Epithelial cell of proximal tubule (primary cell): ENCODE measurements at regions not wholly inside any gene's neighbourhood (a gene's known extent, or its start where the extent isn't known, plus 50 kb on each side); places are given as distances from the start of the nearest gene placed in this dataset.
"Not testable (repeated sequence)": the region's sequence is repeated elsewhere in the genome, so short reads cannot be mapped to it uniquely, and the experiment has no call there.

Experiments used
- DNase-seq: peaks from one replicate; pipeline ENCODE4 v3.0.0-alpha.2; 2011; ENCODE audit warnings: low read depth
- H3K4me3 ChIP-seq: 2 replicates; pipeline ENCODE4 v1.5.1; 2011; ENCODE audit warnings: low read depth, mild to moderate bottlenecking, low read length
- CTCF ChIP-seq: conservative IDR thresholded peaks from 2 replicates; pipeline ENCODE4 v1.5.1; 2012; ENCODE audit warnings: low read depth, mild to moderate bottlenecking, low read length

GRCh38 chr2:140117386-140117785 is 1337.2 kb upstream of the NXPH2 start:
- TF ChIP-seq CTCF = no peak
- DNase-seq = peak; percentile 90

GRCh38 chr2:140108706-140109475 is 1328.7 kb upstream of the NXPH2 start:
- DNase-seq = no peak
- H3K4me3 ChIP-seq = no peak overlapping the region
- no peak for TF ChIP-seq CTCF

More at GRCh38 chr2:140117386-140117785, 1337.2 kb upstream of the NXPH2 start:
- no peak overlapping the region for H3K4me3 ChIP-seq

- H3K4me3 ChIP-seq = no peak overlapping the region
- TF ChIP-seq CTCF = no peak
- DNase-seq = no peak
Observed at GRCh38 chr2:140091926-140092325, 1311.7 kb upstream of the NXPH2 start.

GRCh38 chr2:140086964-140087363 is 1306.8 kb upstream of the NXPH2 start:
- H3K4me3 ChIP-seq = no peak overlapping the region
- no peak for DNase-seq
- TF ChIP-seq CTCF = no peak

- no peak for DNase-seq
- no peak overlapping the region for H3K4me3 ChIP-seq
- peak; percentile 56 for TF ChIP-seq CTCF
Observed at GRCh38 chr2:140085674-140086073, 1305.5 kb upstream of the NXPH2 start.

GRCh38 chr2:140079038-140079437 is 1298.8 kb upstream of the NXPH2 start:
- TF ChIP-seq CTCF = no peak
- no peak for DNase-seq
- no peak overlapping the region for H3K4me3 ChIP-seq

- H3K4me3 ChIP-seq = no peak overlapping the region
- TF ChIP-seq CTCF = no peak
- no peak for DNase-seq
Observed at GRCh38 chr2:140076164-140076563, 1296.0 kb upstream of the NXPH2 start.

GRCh38 chr2:140073763-140074162 is 1293.6 kb upstream of the NXPH2 start:
- not testable (repeated sequence) for H3K4me3 ChIP-seq, DNase-seq
